ENCODE measurements at regions not wholly inside any gene's neighbourhood (a gene's known extent, or its start where the extent isn't known, plus 50 kb on each side); places are given as distances from the start of the nearest gene placed in this dataset.

DNA sequence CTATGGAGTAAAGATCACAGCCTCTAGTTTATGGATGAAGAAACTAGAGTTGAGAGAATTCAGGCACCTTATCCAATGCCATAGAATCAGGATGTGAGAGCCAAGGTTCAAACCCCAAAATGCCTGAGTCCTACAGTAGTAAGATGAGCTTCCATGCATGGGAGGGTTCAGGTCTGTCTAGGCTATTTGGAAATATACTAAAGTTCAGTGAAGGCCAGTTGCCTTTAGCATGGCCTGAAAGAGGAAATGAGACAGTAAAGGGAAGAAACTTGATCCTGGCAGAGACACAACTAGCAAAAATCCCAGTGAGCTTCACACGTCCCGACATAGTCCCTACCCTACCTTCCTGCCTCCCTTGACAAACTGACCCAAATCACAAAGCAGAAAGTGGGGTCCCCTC is 317.0 kb downstream of the RASEF start:
- TF ChIP-seq POLR2A (IDR thresholded peaks at IDR 0.05; ENCODE audit: low read depth, low read length) (no peak), POLR2AphosphoS5 (IDR thresholded peaks at IDR 0.05; ENCODE audit: low read depth, low read length) (no peak), POU2F2 (IDR thresholded peaks at IDR 0.05; ENCODE audit: low read depth, low read length) (no peak), PAX5 (IDR thresholded peaks at IDR 0.05; ENCODE audit: insufficient read depth, low read length, severe bottlenecking) (no peak), TAF1 (IDR thresholded peaks at IDR 0.05; ENCODE audit: low read depth, low read length) (no peak), SPI1 (IDR thresholded peaks at IDR 0.05; ENCODE audit: low read depth, low read length) (no peak)

All from GM12891 (cell line).